BJ (cell line): ENCODE measurements at regions not wholly inside any gene's neighbourhood (a gene's known extent, or its start where the extent isn't known, plus 50 kb on each side); places are given as distances from the start of the nearest gene placed in this dataset.

ENCODE experiments used
- CTCF ChIA-PET: fragments of 350-600 bp; formaldehyde crosslinking; extraction: SDS; loops from one replicate; lab custom pipeline; 2021; ENCODE audit warnings: antibody characterized with exemption, inconsistent platforms; lab: Yijun Ruan, JAX
- POLR2A ChIA-PET: fragments of 300-600 bp; sonication (Branson Sonifier 250); formaldehyde crosslinking; extraction: SDS; loops from one replicate; lab custom pipeline; 2021; ENCODE audit warnings: antibody characterized with exemption; lab: Charles Lee
- DNase-seq: peaks from one replicate; pipeline ENCODE4 v3.0.0-alpha.2; 2011; ENCODE audit warnings: low read depth
- H3K27me3 ChIP-seq: 2 replicates; pipeline ENCODE4 v1.6.0; 2011; ENCODE audit warnings: low read length; ENCODE audit not compliant: control insufficient read depth, insufficient read depth
- H3K36me3 ChIP-seq: 2 replicates; pipeline ENCODE4 v1.5.1; 2011; ENCODE audit warnings: low read length; ENCODE audit not compliant: control insufficient read depth, insufficient read depth
- H3K4me3 ChIP-seq: 2 replicates; pipeline ENCODE4 v1.5.1; 2011; ENCODE audit warnings: low read depth, mild to moderate bottlenecking, control low read depth, low read length
- TF ChIP-seq, protein P1 (sequence below): IDR thresholded peaks from 2 replicates; pipeline ENCODE4 v1.5.1; 2011; ENCODE audit warnings: low read depth, mild to moderate bottlenecking, control low read depth, inconsistent platforms, low read length, moderate library complexity; ENCODE audit not compliant: insufficient read depth

DNA sequence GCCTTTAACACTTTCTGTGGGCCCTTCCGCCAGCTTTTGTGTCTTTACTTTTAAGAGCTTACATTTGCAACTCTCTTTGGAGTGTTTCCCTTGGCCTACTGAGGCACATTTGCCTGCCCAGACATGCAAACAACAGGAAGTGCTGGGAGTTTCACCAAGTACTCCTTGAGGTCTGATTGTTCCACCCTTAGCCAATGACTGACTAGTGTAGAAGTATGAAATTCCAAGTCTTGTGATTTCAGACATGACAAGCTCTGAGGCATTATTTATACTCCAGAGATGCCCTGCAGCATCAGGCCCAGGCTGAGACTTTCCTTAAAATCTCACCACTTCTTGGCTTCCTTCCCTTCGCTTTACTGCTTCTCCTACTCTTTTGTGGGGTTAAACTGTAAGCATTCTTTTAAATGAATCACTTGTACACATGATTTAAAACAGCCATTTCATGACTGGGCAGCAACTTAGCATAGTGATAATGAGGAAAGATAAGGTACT is 174.1 kb downstream of the SLC6A15 start:
- DNase-seq: peak; percentile 92
- ChIA-PET POLR2A (no interaction called here), CTCF (interaction anchor here (0.5 to 0.9 kb wide), 2 partner anchors 12 to 29 kb away, joined by 3 to 4 read pairs; no protein-coding TSS in a partner anchor)
- Histone ChIP-seq H3K27me3 (no peaks in the 10 kb centered on the region), H3K4me3 (no peak overlapping the region), H3K36me3 (no peaks in the 10 kb centered on the region)
- TF ChIP-seq, protein P1, sequence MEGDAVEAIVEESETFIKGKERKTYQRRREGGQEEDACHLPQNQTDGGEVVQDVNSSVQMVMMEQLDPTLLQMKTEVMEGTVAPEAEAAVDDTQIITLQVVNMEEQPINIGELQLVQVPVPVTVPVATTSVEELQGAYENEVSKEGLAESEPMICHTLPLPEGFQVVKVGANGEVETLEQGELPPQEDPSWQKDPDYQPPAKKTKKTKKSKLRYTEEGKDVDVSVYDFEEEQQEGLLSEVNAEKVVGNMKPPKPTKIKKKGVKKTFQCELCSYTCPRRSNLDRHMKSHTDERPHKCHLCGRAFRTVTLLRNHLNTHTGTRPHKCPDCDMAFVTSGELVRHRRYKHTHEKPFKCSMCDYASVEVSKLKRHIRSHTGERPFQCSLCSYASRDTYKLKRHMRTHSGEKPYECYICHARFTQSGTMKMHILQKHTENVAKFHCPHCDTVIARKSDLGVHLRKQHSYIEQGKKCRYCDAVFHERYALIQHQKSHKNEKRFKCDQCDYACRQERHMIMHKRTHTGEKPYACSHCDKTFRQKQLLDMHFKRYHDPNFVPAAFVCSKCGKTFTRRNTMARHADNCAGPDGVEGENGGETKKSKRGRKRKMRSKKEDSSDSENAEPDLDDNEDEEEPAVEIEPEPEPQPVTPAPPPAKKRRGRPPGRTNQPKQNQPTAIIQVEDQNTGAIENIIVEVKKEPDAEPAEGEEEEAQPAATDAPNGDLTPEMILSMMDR: no peak

DNA sequence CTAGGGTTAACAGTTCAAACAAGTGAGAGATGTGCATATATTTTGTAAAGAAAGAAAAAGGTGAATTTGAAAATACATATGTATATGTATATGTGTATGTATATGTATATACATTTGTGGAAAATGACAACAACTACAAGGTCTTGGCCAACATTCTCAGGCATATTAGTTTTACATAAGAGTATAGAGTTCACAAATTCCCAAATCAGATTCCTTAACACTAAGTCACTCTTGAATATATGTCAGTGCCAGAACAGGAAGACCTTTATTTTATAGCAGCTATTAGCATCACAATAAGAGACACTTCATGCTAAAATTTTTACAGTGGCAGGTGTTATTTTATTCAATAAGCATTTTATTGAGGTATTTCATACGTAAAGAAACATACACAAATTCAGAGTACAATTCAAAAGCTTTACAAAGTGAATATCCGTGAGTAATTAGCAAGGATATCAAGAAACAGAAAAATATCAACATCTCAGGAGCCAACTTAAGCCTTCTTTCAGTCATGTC is 179.7 kb downstream of the SLC6A15 start:
- H3K4me3 ChIP-seq: no peak overlapping the region
- POLR2A ChIA-PET: no interaction called here
- H3K27me3 ChIP-seq: no peaks in the 10 kb centered on the region
- CTCF ChIA-PET: interaction anchor here (1.5 kb wide), 1 partner anchor 17 kb away, joined by 3 read pairs; no protein-coding TSS in a partner anchor
- no peaks in the 10 kb centered on the region for H3K36me3 ChIP-seq
- no peak for DNase-seq
- TF ChIP-seq, protein P1: no peak

DNA sequence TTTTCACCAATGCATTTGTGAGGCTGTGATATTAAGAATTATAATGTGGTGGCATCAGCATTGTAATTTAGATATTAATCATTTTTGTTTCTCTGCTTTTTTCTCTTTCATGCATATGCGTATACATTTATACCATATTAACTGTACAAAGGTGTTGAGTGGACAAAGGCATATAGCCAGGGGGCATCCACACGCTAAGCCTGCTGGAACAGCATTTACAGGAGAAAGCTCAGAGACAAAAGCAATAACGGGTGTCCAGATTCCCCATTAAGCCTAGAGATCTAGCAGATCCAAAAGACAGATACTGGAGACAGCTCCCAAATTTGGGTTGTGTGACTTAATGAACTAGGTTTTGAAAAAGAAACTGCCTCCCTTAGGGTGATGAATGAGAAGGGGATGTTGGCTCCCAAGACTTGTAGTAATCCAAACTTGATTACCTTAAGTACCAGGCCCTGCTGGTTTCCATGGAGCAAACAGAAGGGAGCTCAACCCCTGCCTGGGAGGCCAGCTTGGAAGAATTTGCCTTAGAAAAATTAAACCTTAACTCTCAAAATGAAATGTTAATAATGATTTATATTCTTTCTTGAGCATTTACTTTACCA is 181.9 kb downstream of the SLC6A15 start:
- no peak for DNase-seq
- no peaks in the 10 kb centered on the region for H3K27me3 ChIP-seq
- TF ChIP-seq, protein P1: no peak
- CTCF ChIA-PET: no interaction called here
- H3K4me3 ChIP-seq: no peak overlapping the region
- POLR2A ChIA-PET: interaction anchor here (0.6 kb wide), 1 partner anchor 36 kb away, joined by 3 read pairs; no protein-coding TSS in a partner anchor
- H3K36me3 ChIP-seq: no peaks in the 10 kb centered on the region

GRCh38 chr12:84727961-84728360 is 184.6 kb downstream of the SLC6A15 start:
- H3K4me3 ChIP-seq: no peak overlapping the region
- DNase-seq: no peak
- TF ChIP-seq, protein P1: no peak
- H3K27me3 ChIP-seq: no peaks in the 10 kb centered on the region
- ChIA-PET CTCF (no interaction called here), POLR2A (no interaction called here)
- no peaks in the 10 kb centered on the region for H3K36me3 ChIP-seq

DNA sequence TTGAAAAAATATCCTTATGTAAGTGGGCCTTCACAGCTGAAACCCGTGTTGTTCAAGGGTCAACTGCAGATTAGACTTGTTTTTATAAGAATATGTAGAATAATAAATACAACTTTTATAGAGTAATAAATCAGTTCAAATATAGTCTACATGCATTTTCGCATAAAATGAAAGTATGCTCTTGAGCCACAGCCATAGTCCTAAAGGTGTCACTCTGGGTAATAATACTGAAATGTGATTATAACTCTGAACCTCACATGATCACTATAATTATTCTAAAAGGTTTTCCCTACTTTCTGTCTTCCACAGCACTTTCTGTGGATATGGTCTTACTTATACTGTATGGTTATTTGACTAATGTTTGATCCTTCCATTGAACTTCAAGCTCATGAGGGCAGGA is 185.8 kb downstream of the SLC6A15 start:
- no peak for DNase-seq
- Histone ChIP-seq H3K4me3 (no peak overlapping the region), H3K27me3 (no peaks in the 10 kb centered on the region), H3K36me3 (no peaks in the 10 kb centered on the region)
- POLR2A ChIA-PET: no interaction called here
- CTCF ChIA-PET: interaction anchor here (0.9 kb wide), 1 partner anchor 12 kb away, joined by 3 read pairs; no protein-coding TSS in a partner anchor
- TF ChIP-seq, protein P1: no peak
